ENCODE measurements at regions not wholly inside any gene's neighbourhood (a gene's known extent, or its start where the extent isn't known, plus 50 kb on each side); places are given as distances from the start of the nearest gene placed in this dataset.

- DNase-seq (ENCODE audit: low read depth), result peak; percentile 11
- TF ChIP-seq, protein P1, sequence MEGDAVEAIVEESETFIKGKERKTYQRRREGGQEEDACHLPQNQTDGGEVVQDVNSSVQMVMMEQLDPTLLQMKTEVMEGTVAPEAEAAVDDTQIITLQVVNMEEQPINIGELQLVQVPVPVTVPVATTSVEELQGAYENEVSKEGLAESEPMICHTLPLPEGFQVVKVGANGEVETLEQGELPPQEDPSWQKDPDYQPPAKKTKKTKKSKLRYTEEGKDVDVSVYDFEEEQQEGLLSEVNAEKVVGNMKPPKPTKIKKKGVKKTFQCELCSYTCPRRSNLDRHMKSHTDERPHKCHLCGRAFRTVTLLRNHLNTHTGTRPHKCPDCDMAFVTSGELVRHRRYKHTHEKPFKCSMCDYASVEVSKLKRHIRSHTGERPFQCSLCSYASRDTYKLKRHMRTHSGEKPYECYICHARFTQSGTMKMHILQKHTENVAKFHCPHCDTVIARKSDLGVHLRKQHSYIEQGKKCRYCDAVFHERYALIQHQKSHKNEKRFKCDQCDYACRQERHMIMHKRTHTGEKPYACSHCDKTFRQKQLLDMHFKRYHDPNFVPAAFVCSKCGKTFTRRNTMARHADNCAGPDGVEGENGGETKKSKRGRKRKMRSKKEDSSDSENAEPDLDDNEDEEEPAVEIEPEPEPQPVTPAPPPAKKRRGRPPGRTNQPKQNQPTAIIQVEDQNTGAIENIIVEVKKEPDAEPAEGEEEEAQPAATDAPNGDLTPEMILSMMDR (IDR thresholded peaks at IDR 0.05; ENCODE audit: insufficient read depth, low read length, severe bottlenecking), result no peak
- no peaks in the 10 kb centered on the region for H3K36me3 ChIP-seq (ENCODE audit: control insufficient read depth, insufficient read depth, low read length)
- H3K4me3 ChIP-seq (ENCODE audit: low read depth, low read length), result no peak overlapping the region
- no peak for FAIRE-seq
- H3K27me3 ChIP-seq (ENCODE audit: control insufficient read depth, insufficient read depth, low read length), result no peaks in the 10 kb centered on the region
Observed at GRCh38 chr11:110857892-110858546, 145.8 kb upstream of the ARHGAP20 start.

GRCh38 chr11:110856996-110857812, 145.0 kb upstream of the ARHGAP20 start:
- FAIRE-seq (no peak), DNase-seq (ENCODE audit: low read depth) (no peak)
- no peaks in the 10 kb centered on the region for H3K36me3 ChIP-seq (ENCODE audit: control insufficient read depth, insufficient read depth, low read length)
- no peak overlapping the region for H3K4me3 ChIP-seq (ENCODE audit: low read depth, low read length)
- H3K27me3 ChIP-seq (ENCODE audit: control insufficient read depth, insufficient read depth, low read length), result no peaks in the 10 kb centered on the region
- TF ChIP-seq, protein P1 (IDR thresholded peaks at IDR 0.05; ENCODE audit: insufficient read depth, low read length, severe bottlenecking), result no peak

DNA sequence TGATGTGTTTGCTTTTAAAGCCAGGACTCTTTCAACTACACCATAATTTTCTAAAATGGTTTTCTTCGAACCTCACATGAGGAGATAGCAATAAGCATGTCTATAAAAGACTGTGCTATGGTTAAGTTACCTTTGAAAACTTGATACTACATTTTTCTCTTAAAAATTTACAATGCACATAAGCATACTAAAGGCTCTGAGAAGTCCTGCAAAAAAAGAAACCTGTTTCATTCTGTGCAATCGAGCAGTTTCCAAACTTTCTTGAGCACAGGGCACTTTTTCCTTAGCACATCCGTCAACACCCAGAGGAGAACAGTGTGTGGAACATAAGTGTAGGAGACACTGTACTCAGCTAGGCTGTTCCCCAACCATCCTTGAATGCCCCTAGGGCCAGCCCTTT, 144.1 kb upstream of the ARHGAP20 start:
- TF ChIP-seq, protein P1 (IDR thresholded peaks at IDR 0.05; ENCODE audit: insufficient read depth, low read length, severe bottlenecking), result no peak
- H3K36me3 ChIP-seq (ENCODE audit: control insufficient read depth, insufficient read depth, low read length), result no peaks in the 10 kb centered on the region
- no peaks in the 10 kb centered on the region for H3K27me3 ChIP-seq (ENCODE audit: control insufficient read depth, insufficient read depth, low read length)
- FAIRE-seq, result no peak
- no peak for DNase-seq (ENCODE audit: low read depth)
- no peak overlapping the region for H3K4me3 ChIP-seq (ENCODE audit: low read depth, low read length)

DNA sequence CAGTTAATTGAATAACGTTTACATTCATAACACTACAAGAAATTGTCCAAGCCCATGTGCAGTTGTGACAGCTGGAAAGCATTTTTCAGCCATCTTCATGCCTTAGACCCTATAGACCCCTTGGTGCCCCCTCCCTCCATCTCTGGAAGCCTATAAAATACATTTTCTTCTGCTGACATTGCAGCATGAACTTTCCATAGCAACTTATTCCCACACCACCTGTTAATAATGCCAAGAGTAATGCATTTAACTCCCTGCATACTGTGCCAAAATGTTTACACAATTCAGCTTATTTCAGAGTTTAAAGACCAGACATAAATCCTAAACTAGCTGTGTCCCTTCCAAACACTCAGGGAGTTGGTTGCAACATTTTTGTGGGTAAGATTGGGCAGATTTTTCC, 143.0 kb upstream of the ARHGAP20 start:
- DNase-seq (ENCODE audit: low read depth) (no peak), FAIRE-seq (no peak)
- TF ChIP-seq, protein P1 (IDR thresholded peaks at IDR 0.05; ENCODE audit: insufficient read depth, low read length, severe bottlenecking), result no peak
- Histone ChIP-seq H3K36me3 (ENCODE audit: control insufficient read depth, insufficient read depth, low read length) (no peaks in the 10 kb centered on the region), H3K27me3 (ENCODE audit: control insufficient read depth, insufficient read depth, low read length) (peaks cover 2% of the 10 kb centered on the region), H3K4me3 (ENCODE audit: low read depth, low read length) (no peak overlapping the region)

- TF ChIP-seq, protein P1 (IDR thresholded peaks at IDR 0.05; ENCODE audit: insufficient read depth, low read length, severe bottlenecking), result no peak
- FAIRE-seq, result no peak
Observed at GRCh38 chr11:110852921-110853490, 140.8 kb upstream of the ARHGAP20 start.

More at GRCh38 chr11:110852921-110853490, 140.8 kb upstream of the ARHGAP20 start:
- no peak for DNase-seq (ENCODE audit: low read depth)
- Histone ChIP-seq H3K27me3 (ENCODE audit: control insufficient read depth, insufficient read depth, low read length) (peaks cover 2% of the 10 kb centered on the region), H3K4me3 (ENCODE audit: low read depth, low read length) (no peak overlapping the region), H3K36me3 (ENCODE audit: control insufficient read depth, insufficient read depth, low read length) (no peaks in the 10 kb centered on the region)

Measured in bronchial epithelial cell (primary cell).